Spinal cord (tissue), 9 donors: ENCODE measurements at regions not wholly inside any gene's neighbourhood (a gene's known extent, or its start where the extent isn't known, plus 50 kb on each side); places are given as distances from the start of the nearest gene placed in this dataset.

Experiments used
- DNase-seq, 6 donors: peaks; one replicate each; pipeline versions ENCODE4 v3.0.0 to v3.0.0-alpha.2; 2013 to 2015; ENCODE audit warnings: low spot score in 6 of 6, low read depth in 4 of 6
- H3K27ac ChIP-seq: one replicate; pipeline ENCODE4 v1.5.1; 2013; ENCODE audit warnings: low read depth, low read length, control low read depth
- H3K27me3 ChIP-seq: one replicate; pipeline ENCODE4 v1.6.1; 2013; ENCODE audit warnings: low read length; ENCODE audit not compliant: control insufficient read depth, insufficient read depth
- H3K36me3 ChIP-seq: one replicate; pipeline ENCODE4 v1.6.1; 2013; ENCODE audit warnings: low read length; ENCODE audit not compliant: control insufficient read depth, insufficient read depth
- H3K4me1 ChIP-seq: one replicate; pipeline ENCODE4 v1.6.1; 2013; ENCODE audit warnings: low read length; ENCODE audit not compliant: control insufficient read depth, insufficient read depth
- H3K4me3 ChIP-seq: one replicate; pipeline ENCODE4 v1.5.1; 2013; ENCODE audit warnings: low read depth, low read length, control low read depth
- H3K9me3 ChIP-seq: one replicate; pipeline ENCODE4 v1.6.1; 2013; ENCODE audit warnings: low read length; ENCODE audit not compliant: control insufficient read depth, insufficient read depth
- WGBS: methylation state at CpG from one replicate; pipeline ENCODE4 v1.1.5; 2013; ENCODE audit warnings: missing lambda C conversion rate; ENCODE audit not compliant: insufficient coverage; 5-methylcytosine and 5-hydroxymethylcytosine counted together
- donor health status: healthy.

GRCh38 chr9:2324742-2325141 is 296.8 kb upstream of the VLDLR start:
- Histone ChIP-seq H3K27ac (no peak overlapping the region), H3K36me3 (no peaks in the 10 kb centered on the region), H3K27me3 (no peaks in the 10 kb centered on the region), H3K4me1 (no peaks in the 10 kb centered on the region), H3K4me3 (no peak overlapping the region), H3K9me3 (no peaks in the 10 kb centered on the region)
- 75% methylated on average over 1 of the region's 2 CpGs for WGBS
- DNase-seq = no peak

GRCh38 chr9:2332663-2333062 is 288.9 kb upstream of the VLDLR start:
- Histone ChIP-seq H3K4me3 (no peak overlapping the region), H3K9me3 (no peaks in the 10 kb centered on the region), H3K27me3 (no peaks in the 10 kb centered on the region), H3K36me3 (no peaks in the 10 kb centered on the region), H3K4me1 (no peaks in the 10 kb centered on the region), H3K27ac (no peak overlapping the region)
- DNase-seq = no peak
- no CpG with 5 or more reads among the region's 4 CpGs for WGBS

- H3K27ac ChIP-seq = no peak overlapping the region
- no peak overlapping the region for H3K4me3 ChIP-seq
- WGBS = 72% methylated on average over 4 of the region's 4 CpGs
- H3K9me3 ChIP-seq = no peaks in the 10 kb centered on the region
- H3K27me3 ChIP-seq = no peaks in the 10 kb centered on the region
- no peak for DNase-seq
- no peaks in the 10 kb centered on the region for H3K4me1 ChIP-seq
- H3K36me3 ChIP-seq = no peaks in the 10 kb centered on the region
Observed at GRCh38 chr9:2335260-2335659, 286.3 kb upstream of the VLDLR start.

- peak in 2 of 6 donors; percentile 12 to 34 for DNase-seq
- no peaks in the 10 kb centered on the region for H3K27me3 ChIP-seq
- no peaks in the 10 kb centered on the region for H3K36me3 ChIP-seq
- 70% methylated on average over 4 of the region's 4 CpGs for WGBS
- H3K27ac ChIP-seq = no peak overlapping the region
- no peaks in the 10 kb centered on the region for H3K4me1 ChIP-seq
- H3K9me3 ChIP-seq = no peaks in the 10 kb centered on the region
- no peak overlapping the region for H3K4me3 ChIP-seq
Observed at GRCh38 chr9:2336055-2336454, 285.5 kb upstream of the VLDLR start.

GRCh38 chr9:2337131-2337530 is 284.5 kb upstream of the VLDLR start:
- no peaks in the 10 kb centered on the region for H3K27me3 ChIP-seq
- no peak overlapping the region for H3K4me3 ChIP-seq
- WGBS = no CpG with 5 or more reads among the region's 2 CpGs
- no peaks in the 10 kb centered on the region for H3K9me3 ChIP-seq
- DNase-seq = no peak
- H3K27ac ChIP-seq = no peak overlapping the region
- no peaks in the 10 kb centered on the region for H3K36me3 ChIP-seq
- no peaks in the 10 kb centered on the region for H3K4me1 ChIP-seq

GRCh38 chr9:2337627-2338026 is 284.0 kb upstream of the VLDLR start:
- Histone ChIP-seq H3K36me3 (no peaks in the 10 kb centered on the region), H3K27ac (no peak overlapping the region), H3K9me3 (no peaks in the 10 kb centered on the region), H3K4me1 (no peaks in the 10 kb centered on the region), H3K27me3 (no peaks in the 10 kb centered on the region), H3K4me3 (no peak overlapping the region)
- peak in 1 of 6 donors; percentile 7 for DNase-seq
- WGBS = 91% methylated on average over 3 of the region's 4 CpGs

- no peak overlapping the region for H3K4me3 ChIP-seq
- 96% methylated on average over 2 of the region's 4 CpGs for WGBS
- no peaks in the 10 kb centered on the region for H3K9me3 ChIP-seq
- H3K27ac ChIP-seq = no peak overlapping the region
- no peak for DNase-seq
- no peaks in the 10 kb centered on the region for H3K4me1 ChIP-seq
- no peaks in the 10 kb centered on the region for H3K27me3 ChIP-seq
- H3K36me3 ChIP-seq = no peaks in the 10 kb centered on the region
Observed at GRCh38 chr9:2338777-2339365, 282.7 kb upstream of the VLDLR start.

GRCh38 chr9:2339416-2339815 is 282.2 kb upstream of the VLDLR start:
- Histone ChIP-seq H3K27me3 (no peaks in the 10 kb centered on the region), H3K4me1 (no peaks in the 10 kb centered on the region), H3K4me3 (no peak overlapping the region), H3K27ac (no peak overlapping the region), H3K36me3 (no peaks in the 10 kb centered on the region), H3K9me3 (no peaks in the 10 kb centered on the region)
- DNase-seq = no peak
- WGBS = 96% methylated on average over 3 of the region's 6 CpGs

GRCh38 chr9:2340046-2340760 is 281.4 kb upstream of the VLDLR start:
- H3K27me3 ChIP-seq = no peaks in the 10 kb centered on the region
- DNase-seq = no peak
- no peak overlapping the region for H3K27ac ChIP-seq
- WGBS = no CpG with 5 or more reads among the region's 2 CpGs
- H3K9me3 ChIP-seq = no peaks in the 10 kb centered on the region
- no peaks in the 10 kb centered on the region for H3K4me1 ChIP-seq
- H3K4me3 ChIP-seq = no peak overlapping the region
- no peaks in the 10 kb centered on the region for H3K36me3 ChIP-seq

- H3K36me3 ChIP-seq = no peaks in the 10 kb centered on the region
- H3K27ac ChIP-seq = no peak overlapping the region
- peak in 1 of 6 donors; percentile 17 for DNase-seq
- H3K27me3 ChIP-seq = no peaks in the 10 kb centered on the region
- H3K4me1 ChIP-seq = no peaks in the 10 kb centered on the region
- no peaks in the 10 kb centered on the region for H3K9me3 ChIP-seq
- WGBS = 41% methylated on average over 2 of the region's 3 CpGs
- no peak overlapping the region for H3K4me3 ChIP-seq
Observed at GRCh38 chr9:2341126-2341525, 280.5 kb upstream of the VLDLR start.
